Suprapubic skin (tissue), 4 donors: ENCODE measurements at regions not wholly inside any gene's neighbourhood (a gene's known extent, or its start where the extent isn't known, plus 50 kb on each side); places are given as distances from the start of the nearest gene placed in this dataset.

Experiments
- CTCF ChIP-seq, 2 donors: fragments of 200-600 bp in 1 of 2; fragments of 450-650 bp in 1 of 2; sonication (generic) in 1 of 2; IDR thresholded peaks; one replicate each; pipeline ENCODE4 v1.5.1; 2016 to 2019; ENCODE audit warnings: antibody characterized with exemption in 2 of 2, mild to moderate bottlenecking in 1 of 2, moderate library complexity in 1 of 2
- EP300 ChIP-seq: sonication (generic); formaldehyde crosslinking; IDR thresholded peaks from one replicate; pipeline ENCODE4 v1.6.1; 2017; ENCODE audit warnings: antibody characterized with exemption
- POLR2A ChIP-seq, 2 donors: fragments of 450-650 bp; IDR thresholded peaks; one replicate each; pipeline ENCODE4 v1.6.1; 2017; ENCODE audit warnings: antibody characterized with exemption in 2 of 2, mild to moderate bottlenecking in 2 of 2, moderate library complexity in 2 of 2
- POLR2AphosphoS5 ChIP-seq, 3 donors: sonication (generic); formaldehyde crosslinking; IDR thresholded peaks; one replicate each; pipeline ENCODE4 v1.6.1; 2017; ENCODE audit warnings: antibody characterized with exemption in 3 of 3

GRCh38 chr13:27007166-27007565 lies 164.4 kb downstream of the USP12 start:
- TF ChIP-seq CTCF (IDR thresholded peaks at IDR 0.05) (no peak), EP300 (no peak), POLR2A (IDR thresholded peaks at IDR 0.05) (no peak), POLR2AphosphoS5 (IDR thresholded peaks at IDR 0.05) (no peak)
